ENCODE measurements at regions not wholly inside any gene's neighbourhood (a gene's known extent, or its start where the extent isn't known, plus 50 kb on each side); places are given as distances from the start of the nearest gene placed in this dataset.
"Not testable (repeated sequence)": the region's sequence is repeated elsewhere in the genome, so short reads cannot be mapped to it uniquely, and the experiment has no call there.

DNA sequence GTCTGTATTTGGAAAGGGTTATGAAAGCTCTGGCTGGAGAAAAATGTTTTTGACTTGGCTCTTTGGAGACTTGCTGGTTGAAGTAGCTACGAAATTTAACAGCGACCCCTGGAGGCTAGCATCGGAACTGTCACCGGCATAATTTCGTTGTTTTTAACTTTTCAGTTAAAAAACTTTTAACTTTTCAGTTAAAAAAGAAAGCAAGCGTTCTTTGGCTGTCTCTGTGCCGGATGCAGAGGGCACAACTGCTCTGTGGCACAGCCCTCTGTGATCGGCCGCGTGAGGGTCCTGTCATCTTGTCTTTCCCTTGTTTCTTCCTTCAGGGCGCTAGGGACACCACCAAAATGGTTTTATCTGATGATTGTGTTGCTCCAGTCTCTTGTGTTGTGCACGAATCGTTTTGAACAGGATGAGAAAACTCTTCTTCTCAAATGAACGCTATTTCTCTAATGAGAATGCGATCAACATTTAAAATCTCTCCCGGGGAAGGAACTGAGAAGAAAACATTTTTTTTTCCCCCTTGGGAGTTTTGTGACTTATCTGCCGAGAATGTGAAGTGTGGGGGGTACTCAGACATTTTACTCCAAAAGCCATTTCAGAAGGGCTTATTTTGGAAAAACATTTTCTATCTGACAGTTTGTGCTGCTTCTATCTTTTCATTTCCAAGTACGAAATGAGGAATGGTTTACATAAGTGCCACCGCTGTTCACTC is 57.1 kb downstream of the ADCYAP1 start:
- no peak for DNase-seq (ENCODE audit: low read depth in 2 of 2)

GRCh38 chr18:963276-963675 is 58.6 kb downstream of the ADCYAP1 start:
- no peak for DNase-seq (ENCODE audit: low read depth in 2 of 2)

- no peak for DNase-seq (ENCODE audit: low read depth in 2 of 2)
Observed at GRCh38 chr18:965921-966758, 61.5 kb downstream of the ADCYAP1 start.

DNA sequence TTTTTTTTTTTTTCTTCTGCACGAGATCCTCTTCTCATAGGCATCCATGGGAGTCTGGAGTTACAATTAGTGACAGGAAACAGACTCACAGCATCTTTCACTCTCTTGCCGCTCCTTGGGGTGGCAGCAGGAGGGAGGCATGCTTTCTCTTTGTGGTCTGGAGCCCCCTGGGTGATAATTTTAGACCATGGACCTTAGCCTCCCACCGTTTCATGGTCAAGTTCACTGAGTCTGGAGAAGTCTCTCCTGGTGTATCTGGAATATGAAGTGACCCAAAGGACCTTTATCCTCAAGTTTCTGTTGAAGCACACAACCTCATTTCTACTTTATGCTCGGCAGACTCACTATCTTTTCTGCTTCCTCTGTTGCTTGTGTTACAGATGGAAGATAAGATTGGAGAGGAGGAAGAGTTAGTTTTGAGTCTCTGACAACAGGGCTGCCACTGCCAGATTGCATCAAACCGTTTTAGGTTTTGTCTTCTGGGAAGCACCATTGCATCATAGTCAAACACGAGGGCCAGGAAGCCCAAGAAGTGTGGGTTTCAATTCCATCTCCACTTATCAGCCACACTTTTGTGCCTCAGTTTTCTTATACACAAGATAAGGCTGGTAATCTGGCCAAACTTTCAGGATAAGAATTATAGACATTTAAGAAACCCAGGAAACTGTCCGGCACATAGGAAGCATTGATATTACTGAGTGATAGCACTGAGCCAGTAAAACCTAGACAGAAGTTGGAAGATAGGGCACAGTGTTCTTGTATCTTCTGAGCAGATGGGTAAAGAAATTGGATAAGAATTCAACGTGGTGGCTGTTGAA is 62.3 kb downstream of the ADCYAP1 start:
- DNase-seq (ENCODE audit: low read depth in 2 of 2), result no peak

- not testable (repeated sequence) for DNase-seq (ENCODE audit: low read depth in 2 of 2)
Observed at GRCh38 chr18:968910-969309, 64.2 kb downstream of the ADCYAP1 start.

GRCh38 chr18:969311-969710 is 64.6 kb downstream of the ADCYAP1 start:
- not testable (repeated sequence) for DNase-seq (ENCODE audit: low read depth in 2 of 2)

DNA sequence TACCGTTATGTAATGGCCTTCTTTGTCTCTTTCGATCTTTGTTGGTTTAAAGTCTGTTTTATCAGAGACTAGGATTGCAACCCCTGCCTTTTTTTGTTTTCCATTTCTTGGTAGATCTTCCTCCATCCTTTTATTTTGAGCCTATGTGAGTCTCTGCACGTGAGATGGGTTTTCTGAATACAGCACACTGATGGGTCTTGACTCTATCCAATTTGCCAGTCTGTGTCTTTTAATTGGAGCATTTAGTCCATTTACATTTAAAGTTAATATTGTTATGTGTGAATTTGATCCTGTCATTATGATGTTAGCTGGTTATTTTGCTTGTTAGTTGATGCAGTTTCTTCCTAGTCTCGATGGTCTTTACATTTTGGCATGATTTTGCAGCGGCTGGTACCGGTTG is 69.9 kb downstream of the ADCYAP1 start:
- not testable (repeated sequence) for DNase-seq (ENCODE audit: low read depth in 2 of 2)

- DNase-seq (ENCODE audit: low read depth in 2 of 2), result not testable (repeated sequence)
Observed at GRCh38 chr18:976393-977128, 71.9 kb downstream of the ADCYAP1 start.

GRCh38 chr18:977327-977726 is 72.7 kb downstream of the ADCYAP1 start:
- DNase-seq (ENCODE audit: low read depth in 2 of 2), result not testable (repeated sequence)

GRCh38 chr18:977732-978131 is 73.1 kb downstream of the ADCYAP1 start:
- DNase-seq (ENCODE audit: low read depth in 2 of 2), result not testable (repeated sequence)

- DNase-seq (ENCODE audit: low read depth in 2 of 2), result no peak
Observed at GRCh38 chr18:980586-980985, 75.9 kb downstream of the ADCYAP1 start.

GRCh38 chr18:984004-984403 is 79.3 kb downstream of the ADCYAP1 start:
- no peak for DNase-seq (ENCODE audit: low read depth in 2 of 2)

DNA sequence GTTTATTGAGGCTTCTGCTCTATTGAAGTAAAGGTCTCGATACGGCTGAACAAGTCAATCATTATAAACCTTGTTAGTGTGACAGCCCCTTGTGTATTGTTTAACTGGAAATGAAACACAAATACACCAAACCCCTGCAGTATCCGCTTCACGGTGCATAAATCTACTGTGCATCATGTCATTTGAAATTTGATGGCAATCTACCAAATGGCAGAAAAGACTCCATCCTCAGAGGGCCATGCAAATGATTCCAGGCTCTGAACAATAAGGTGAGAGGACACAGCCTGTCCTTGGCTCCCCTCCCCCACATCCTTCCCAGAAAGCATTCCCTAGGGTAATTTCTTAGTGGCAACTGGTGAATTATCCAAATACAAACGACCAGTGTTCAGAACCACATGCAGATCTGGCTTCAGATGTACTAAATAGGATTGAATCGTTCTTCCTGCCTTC is 80.6 kb downstream of the ADCYAP1 start:
- DNase-seq (ENCODE audit: low read depth in 2 of 2), result no peak

GRCh38 chr18:986051-986450 is 81.4 kb downstream of the ADCYAP1 start:
- no peak for DNase-seq (ENCODE audit: low read depth in 2 of 2)

GRCh38 chr18:986552-986951 is 81.9 kb downstream of the ADCYAP1 start:
- DNase-seq (ENCODE audit: low read depth in 2 of 2), result no peak

DNA sequence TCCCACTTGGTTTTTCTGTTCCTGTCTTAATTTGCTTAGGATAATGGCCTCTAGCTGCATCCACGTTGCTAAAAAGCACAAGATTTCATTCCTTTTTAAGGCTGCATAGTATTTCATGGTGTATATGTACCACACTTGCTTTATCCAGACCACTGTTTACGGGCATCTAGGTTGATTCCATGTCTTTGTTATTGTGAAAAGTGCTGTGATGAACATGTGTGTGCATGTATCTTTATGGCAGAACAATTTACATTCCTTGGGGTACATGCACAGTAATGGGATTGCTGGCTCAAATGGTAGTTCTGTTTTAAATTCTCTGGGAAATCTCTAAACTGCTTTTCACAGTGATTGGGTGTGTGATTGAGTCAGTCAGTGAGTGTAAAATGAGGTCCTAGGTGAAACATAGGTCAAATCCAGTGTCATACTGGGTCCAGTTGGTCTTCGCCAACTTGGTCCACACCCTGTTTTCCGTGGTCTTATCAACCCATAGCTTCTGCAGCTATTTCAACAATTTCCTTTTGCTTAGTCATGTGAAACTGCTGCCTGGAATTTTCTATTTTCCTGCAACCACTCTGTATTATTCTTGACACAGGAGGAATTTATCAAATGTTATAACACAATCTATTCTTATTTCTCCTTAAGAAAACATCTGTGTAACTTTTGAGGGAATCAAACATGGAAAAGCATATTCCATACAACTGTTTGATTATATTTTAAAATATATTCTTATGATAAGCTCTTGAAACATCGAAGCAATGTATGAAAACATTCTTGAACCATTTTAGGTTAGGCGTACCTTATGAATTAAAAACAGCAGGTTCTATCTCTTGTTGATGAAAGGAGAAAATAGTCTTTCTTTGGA is 82.9 kb downstream of the ADCYAP1 start:
- no peak for DNase-seq (ENCODE audit: low read depth in 2 of 2)

DNA sequence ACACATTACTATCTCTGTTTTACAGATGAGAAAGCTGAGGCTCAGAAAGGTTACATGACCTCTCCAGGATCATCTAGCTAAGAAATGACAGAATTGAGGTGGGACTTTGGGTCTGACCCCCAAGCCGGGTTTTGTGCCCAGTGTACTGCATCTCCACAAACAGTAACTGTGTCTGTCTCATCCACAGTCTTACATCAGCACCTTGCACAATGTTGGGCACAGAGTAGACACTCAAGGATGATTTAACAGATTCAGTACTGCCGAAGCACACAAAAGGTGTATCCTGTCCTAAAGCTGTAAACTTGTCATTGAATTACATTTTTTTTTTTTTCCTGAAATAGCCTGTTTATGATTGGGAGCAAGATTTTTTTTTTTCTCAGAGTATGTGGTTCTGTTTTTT is 84.8 kb downstream of the ADCYAP1 start:
- no peak for DNase-seq (ENCODE audit: low read depth in 2 of 2)

GRCh38 chr18:990197-990596 is 85.5 kb downstream of the ADCYAP1 start:
- DNase-seq (ENCODE audit: low read depth in 2 of 2), result no peak

- no peak for DNase-seq (ENCODE audit: low read depth in 2 of 2)
Observed at GRCh38 chr18:991441-991840, 86.8 kb downstream of the ADCYAP1 start.

GRCh38 chr18:993560-993959 is 88.9 kb downstream of the ADCYAP1 start:
- DNase-seq (ENCODE audit: low read depth in 2 of 2), result no peak

DNA sequence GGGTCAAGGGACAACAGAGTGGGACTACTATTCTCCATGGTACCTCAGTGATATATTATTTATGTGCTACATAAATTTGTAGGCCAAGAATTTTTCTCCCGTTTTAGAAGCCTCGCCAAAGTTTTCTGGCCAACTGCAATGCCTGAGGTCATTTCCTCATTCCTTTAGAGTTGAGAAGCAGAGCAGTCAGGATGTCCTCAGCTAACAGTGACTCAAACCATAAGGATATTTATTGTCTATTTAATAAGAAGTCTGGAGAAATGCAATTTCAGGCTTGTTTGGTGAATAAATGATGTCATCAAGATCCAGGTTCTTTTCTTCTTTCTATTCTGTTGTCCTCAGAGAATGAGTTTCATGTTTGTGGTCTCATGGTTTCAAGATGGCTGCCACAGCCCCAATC is 91.0 kb downstream of the ADCYAP1 start:
- no peak for DNase-seq (ENCODE audit: low read depth in 2 of 2)
